ENCODE measurements at regions not wholly inside any gene's neighbourhood (a gene's known extent, or its start where the extent isn't known, plus 50 kb on each side); places are given as distances from the start of the nearest gene placed in this dataset.

DNA sequence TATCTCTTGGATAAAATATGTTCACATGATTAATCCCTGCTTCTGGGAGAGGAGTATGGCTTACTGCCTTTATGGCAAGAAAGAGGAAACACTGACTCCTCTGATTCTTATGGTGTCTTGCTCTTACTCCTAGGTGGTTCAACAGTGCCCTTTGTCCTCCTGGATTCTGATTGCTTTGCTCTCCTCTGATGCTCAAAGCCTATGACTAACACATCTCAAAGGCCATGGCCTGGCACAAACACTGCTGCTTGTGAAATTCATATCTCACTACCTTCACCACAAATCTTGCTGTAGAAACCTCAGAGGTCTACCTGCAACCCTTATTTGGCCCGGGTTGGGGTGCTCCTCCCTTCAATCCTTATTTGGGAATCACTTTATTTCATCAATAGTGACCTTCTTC lies 217.2 kb downstream of the C12orf50 start:
- TF ChIP-seq, protein P1, sequence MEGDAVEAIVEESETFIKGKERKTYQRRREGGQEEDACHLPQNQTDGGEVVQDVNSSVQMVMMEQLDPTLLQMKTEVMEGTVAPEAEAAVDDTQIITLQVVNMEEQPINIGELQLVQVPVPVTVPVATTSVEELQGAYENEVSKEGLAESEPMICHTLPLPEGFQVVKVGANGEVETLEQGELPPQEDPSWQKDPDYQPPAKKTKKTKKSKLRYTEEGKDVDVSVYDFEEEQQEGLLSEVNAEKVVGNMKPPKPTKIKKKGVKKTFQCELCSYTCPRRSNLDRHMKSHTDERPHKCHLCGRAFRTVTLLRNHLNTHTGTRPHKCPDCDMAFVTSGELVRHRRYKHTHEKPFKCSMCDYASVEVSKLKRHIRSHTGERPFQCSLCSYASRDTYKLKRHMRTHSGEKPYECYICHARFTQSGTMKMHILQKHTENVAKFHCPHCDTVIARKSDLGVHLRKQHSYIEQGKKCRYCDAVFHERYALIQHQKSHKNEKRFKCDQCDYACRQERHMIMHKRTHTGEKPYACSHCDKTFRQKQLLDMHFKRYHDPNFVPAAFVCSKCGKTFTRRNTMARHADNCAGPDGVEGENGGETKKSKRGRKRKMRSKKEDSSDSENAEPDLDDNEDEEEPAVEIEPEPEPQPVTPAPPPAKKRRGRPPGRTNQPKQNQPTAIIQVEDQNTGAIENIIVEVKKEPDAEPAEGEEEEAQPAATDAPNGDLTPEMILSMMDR (IDR thresholded peaks at IDR 0.05; ENCODE audit: low read depth, low read length, poor library complexity, severe bottlenecking) = no peak
- TF ChIP-seq EZH2phosphoT487 (IDR thresholded peaks at IDR 0.05; ENCODE audit: borderline replicate concordance, low read length) = no peak

All from DOHH2 (cell line).